ENCODE measurements at regions not wholly inside any gene's neighbourhood (a gene's known extent, or its start where the extent isn't known, plus 50 kb on each side); places are given as distances from the start of the nearest gene placed in this dataset.
A peak's percentile ranks its signal among the peaks of the same experiment; 100 is the strongest.

DNA sequence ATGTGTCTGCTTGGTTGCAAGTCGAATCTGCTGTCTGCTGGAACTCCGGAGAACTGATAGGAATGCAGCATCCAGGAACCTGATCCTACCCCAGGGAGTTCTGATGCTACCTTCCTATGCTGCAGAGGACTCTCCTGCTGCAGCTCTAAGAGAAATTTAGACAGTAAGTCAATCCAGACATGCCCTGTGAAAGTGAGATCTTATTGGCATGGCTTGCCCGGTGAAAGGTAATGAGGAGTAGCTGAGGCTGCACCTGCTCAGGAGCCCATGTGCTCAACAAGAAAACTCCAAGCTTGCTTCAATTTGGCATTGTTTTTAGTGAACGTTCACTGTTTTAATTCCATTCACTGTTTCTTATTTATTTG lies 217.3 kb upstream of the SERP2 start:
- no peak for DNase-seq

DNA sequence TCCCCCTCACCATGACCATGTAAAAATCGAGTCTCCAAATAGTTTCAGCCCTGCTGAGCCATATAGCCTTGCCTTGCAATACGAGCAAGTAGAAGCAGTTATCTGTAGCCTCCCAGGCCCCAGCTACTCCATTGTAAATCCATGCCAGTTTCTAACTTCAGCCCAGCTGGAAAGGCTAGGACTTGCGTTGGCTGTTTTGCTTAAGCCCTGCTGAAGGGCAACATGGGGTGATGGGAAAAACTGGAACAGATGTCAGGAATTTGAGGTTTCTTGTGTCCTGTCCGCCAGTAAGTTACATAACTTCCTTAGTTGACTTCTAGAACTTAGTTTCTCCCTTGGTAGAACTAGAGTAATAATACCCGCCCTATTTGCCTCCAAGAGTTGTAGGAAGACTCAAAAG lies 216.0 kb upstream of the SERP2 start:
- DNase-seq, result no peak

DNA sequence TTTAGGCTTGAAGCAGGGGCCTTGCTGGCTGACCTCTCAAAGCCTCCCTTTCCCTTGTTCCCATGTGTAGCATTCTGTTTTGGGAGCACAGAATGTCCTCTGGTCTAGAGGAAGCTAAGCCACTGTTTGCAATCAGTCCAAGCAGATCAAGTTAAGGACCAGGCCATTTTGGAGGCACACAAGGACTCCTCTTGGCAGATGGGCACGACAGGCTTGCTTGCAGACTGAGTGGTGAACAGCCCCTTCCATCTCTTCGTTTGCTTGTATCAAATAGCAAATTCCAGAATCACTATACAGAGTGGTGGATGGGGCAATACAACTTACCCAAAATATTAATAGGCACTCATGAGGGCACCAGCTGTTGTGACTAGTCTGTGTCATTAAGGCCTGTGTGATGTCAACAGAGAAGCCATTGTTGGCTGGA lies 215.5 kb upstream of the SERP2 start:
- DNase-seq, result no peak

DNA sequence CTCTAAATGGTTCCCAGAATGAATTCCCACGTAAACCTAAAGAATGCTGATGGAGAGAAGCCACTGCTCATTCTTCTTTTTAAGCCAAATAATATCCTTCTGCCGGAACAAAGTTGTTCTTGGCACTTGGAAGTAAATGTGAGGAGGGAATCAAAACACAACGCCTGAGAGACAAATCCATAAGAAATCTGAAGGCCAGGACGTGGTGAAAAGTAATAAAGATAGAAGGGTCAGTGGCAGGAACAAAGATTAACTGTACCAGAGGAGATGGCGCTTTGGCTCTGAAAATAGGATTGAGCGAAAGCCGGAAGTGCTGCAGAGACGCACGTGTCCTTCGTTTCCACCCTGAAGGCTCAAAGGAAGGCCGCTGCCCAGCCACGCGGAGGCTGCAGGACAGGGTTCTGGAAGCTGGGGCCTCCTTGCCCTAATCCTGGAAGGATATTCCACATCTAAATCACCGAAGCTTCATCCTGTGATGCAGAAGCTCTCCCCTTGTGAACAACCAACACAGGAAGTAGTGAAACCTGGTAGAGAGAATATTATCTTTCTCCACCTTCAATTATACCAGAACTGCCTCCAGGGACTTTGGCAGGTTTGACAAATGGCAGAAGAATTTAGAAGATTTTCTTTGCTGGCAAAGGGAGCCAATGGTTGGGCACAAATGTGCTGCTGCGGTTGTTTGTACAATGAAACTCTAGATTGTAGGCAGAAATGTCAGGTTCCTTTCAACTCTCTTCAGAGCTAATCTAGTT lies 214.6 kb upstream of the SERP2 start:
- no peak for DNase-seq

DNA sequence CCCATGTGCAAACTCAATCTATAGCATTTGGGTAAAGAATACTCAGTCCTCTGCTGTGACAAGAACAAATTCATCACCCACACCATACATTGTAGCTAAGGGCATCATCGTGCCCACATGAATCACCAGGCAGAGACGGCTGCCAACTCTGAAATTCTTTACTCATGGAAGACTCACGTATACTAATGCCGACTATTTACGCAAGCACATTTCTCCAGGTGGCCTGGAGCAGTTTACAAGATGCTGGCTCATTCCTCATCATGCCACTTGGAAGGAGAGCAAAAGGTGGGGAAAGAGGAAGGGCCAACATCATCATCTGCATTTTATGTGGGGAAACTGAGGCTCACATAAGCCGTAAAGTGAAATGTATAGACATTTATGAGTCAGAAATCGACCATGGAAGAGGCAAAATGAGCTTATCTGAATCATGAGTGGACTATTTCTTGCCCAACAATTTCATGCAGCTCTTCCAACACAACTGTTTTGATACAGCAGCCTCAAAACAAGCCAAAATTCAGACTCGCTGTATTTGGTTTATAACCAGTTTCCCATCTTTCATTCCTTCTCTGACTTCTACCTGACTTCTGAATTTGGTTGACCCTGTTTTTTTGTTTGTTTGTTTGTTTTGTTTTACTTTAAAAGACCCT lies 213.9 kb upstream of the SERP2 start:
- no peak for DNase-seq

DNA sequence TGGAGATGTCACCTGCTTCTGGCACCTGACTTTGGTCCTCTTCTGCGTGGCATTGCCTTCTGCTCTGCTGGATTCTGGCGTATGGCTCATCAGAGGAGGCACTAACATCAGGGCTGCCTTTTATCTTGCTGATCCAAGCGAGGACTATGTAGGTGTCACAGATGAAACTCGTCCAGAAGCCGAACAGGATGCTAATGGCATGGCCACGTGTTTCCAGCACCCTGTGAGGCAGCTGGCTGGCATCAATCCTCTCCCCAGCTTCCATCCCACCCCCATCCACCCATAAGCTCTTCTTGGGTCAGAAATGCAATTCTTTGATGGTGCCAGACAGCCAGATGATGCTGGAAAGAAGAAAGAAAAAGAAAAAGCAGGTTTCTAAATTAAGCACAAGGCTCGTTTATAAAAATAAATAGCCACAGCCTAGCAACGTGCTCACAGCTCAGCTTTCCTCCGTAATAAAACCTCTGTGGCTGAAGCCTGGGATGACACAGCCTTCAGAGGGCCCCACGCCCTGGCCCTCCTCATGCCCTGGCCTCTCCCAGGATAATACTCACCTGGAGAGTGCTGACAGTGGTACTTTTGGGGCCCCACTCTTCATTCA lies 212.9 kb upstream of the SERP2 start:
- DNase-seq, result no peak

DNA sequence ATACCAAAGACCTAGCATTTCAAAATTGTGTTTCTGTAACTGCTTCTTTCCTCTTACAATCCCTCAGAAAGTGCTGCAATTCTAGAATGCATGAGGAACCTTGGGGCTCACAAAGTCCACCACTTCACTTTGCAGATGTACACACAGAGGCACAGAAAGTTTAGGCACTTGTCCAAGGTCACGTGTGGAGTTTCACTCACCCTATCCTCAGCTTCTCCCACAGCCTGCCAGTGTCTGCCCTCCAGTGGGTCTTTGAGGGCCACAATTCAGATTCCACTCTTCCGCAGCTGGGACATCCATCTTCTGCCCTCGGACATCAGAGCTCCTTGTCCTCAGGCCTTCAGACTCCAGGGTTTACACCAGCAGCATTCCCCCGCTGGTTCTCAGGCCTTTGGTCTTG lies 210.5 kb upstream of the SERP2 start:
- DNase-seq, result no peak

DNA sequence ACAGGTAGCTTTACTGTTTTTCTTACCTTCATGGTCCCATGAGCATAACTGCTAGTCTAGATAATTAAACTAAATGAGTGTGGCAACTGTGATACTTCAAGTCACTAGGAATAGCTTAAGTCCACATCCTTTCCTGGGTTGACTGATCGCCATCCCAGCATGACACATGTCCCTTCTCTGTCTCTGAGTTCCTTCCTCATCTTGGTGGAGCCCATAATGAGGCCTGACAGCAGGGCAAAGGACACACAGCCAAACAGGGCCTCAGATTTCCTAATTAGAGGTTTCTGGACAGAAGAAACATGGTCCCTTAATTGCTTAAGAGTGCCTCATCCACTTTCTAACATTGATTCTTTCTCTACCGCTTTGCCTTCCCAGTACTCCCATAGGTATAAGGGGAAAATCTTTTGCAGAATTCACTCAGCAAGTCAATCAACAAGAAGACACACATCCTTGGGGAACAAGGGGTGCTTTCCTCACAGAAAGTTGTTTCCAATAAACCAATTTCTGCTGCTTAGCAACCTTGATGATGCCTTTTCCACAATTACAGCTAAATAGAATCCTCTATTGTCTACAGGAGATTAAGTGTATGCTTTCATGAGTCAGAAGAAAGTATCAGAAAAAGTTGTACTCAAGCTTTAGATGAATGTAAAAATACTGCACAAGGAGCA lies 208.3 kb upstream of the SERP2 start:
- peak; percentile 18 to 47 for DNase-seq

DNA sequence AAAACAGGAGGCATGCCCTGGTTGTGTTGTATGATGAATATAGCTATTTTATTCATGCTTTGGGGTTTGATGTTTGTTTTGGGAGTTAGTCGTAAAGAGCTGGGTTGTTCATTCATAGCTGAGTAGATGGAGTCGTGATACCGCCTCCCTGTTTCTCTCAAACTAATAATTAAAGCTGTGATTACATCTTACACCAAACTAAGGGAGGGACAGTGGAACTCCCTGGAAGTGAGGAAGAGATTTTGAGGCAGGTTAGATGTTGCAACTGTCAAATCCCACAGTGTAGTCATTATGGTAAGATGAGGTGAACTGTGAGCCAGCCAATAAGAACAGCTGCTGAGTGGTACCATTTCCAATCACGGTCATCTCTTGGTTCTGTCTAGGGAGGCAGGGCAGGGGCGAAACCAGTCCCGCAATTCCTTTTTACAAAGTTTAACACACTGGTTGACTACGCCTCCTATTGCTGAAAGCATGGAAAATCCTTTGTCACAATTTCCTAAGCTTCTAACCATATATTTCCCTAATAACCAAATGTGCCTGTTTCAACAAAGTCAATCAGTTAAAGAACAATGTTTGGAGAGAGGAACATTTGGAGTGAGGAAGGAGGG lies 207.6 kb upstream of the SERP2 start:
- no peak for DNase-seq

DNA sequence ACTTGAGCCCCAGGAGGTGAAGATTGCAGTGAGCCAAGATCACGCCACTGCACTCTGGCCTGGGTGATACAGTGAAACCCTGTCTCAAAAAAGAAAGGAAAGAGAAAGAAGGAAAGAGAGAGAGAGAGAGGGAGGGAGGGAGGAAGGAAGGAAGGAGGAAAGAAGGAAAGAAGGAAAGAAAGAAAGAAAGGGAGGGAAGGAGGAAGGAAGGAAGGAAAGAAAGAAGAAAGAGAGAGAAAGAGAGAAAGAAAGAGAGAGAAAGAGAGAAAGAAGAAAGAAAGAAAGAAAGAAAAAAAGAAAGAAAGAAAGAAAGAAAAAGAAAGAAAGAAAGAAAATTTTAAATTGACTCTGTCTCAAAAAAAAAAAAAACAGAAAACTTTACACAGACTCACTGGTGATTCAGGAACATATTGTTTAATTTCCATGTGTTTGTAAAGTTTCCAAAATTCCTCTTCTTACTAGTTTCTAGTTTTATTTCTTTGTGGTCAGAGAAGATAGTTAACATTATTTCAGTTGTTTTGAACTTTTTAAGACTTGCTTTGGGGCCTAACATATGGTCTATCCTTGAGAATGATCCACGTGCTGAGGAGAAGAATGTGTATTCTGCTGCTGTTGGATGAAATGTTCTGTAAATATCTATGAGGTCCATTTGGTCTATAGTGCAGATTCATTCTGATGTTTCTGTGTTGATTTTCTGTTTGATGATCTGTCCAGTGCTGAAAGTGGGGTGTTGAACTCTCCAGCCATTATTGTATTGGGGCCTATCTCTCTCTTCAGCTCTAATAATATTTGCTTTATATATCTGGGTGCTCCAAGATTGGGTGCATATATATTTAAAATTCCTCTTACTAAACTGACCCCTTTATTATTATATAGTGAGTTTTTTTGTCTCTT lies 204.4 kb upstream of the SERP2 start:
- DNase-seq, result no peak

DNA sequence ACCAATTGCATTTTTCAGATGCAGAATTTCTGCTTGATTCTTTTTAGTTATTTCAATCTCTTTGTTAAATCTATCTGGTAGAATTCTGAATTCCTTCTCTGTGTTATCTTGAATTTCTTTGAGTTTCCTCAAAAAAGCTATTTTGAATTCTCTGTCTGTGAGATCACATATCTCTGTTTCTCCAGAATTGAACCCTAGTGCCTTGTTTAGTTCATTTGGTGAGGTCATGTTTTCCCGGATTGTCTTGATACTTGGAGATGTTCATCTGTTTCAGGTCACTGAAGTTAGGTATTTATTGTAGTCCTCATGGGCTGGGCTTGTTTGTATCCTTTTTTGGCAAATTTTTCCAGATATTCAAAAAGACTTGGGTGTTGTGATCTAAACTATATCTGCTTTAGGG lies 202.9 kb upstream of the SERP2 start:
- no peak for DNase-seq

DNA sequence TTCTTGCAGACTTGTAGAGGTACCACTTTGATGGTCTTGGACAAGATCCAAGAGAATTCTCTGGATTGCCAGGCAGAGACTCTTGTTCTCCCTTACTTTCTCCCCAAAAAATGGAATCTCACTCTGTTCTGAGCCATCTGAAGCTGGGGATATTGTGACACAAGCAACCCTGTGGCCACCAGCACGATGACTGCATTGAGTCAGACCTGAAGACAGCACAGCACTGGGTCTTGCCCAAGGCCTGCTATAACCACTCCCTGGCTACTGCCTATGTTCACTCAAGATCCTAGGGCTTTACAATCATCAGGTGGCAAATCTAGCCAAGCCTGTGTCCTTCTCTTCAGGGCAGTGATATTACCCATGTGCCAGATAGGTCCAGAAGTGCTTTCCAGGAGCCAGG lies 202.5 kb upstream of the SERP2 start:
- DNase-seq, result peak in 1 of 2 donors; percentile 38

DNA sequence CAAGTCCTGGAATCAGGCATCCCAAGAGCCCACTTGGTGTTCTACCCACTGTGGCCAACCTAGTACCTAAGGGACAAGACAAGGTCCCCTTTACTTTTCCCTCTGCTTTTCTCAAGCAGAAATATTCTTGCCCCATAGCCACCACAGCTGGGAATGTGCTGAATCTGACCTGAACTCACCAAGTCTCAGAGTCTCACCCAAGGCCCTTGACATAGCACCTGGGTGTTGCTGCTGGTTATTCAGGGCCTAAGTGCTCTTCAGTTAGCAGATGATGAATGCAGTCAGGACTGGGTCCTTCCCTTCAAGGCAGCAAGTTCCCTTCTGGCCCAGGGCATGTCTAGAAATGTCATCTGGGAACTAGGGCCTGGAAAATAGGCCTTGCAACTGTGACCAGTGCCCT lies 201.8 kb upstream of the SERP2 start:
- no peak for DNase-seq

DNA sequence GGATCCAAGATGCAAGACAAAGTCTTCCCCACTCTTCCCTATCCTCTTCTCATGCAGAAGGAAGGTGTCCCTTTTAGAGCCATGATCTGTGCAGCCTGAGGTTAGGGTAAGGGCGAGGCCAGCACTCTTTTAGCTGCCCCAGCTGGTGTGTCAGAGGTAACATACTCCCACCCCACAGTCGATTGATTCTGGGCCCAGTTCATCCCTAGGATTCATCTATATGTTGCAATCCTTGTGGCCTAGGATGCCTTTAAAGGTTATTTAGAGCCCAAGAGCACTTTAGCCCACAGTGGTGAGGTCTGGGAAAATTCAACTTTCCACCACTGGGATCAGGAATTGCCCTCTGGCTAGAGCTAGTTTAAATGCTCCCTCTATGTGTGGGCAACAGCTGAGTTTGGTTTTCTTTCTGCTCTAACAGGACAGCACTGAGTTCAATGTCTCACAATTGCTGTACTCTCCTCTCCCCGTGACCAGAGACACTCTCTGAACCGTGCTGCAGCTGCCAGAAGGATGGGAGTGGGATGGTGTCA lies 201.3 kb upstream of the SERP2 start:
- no peak for DNase-seq

DNA sequence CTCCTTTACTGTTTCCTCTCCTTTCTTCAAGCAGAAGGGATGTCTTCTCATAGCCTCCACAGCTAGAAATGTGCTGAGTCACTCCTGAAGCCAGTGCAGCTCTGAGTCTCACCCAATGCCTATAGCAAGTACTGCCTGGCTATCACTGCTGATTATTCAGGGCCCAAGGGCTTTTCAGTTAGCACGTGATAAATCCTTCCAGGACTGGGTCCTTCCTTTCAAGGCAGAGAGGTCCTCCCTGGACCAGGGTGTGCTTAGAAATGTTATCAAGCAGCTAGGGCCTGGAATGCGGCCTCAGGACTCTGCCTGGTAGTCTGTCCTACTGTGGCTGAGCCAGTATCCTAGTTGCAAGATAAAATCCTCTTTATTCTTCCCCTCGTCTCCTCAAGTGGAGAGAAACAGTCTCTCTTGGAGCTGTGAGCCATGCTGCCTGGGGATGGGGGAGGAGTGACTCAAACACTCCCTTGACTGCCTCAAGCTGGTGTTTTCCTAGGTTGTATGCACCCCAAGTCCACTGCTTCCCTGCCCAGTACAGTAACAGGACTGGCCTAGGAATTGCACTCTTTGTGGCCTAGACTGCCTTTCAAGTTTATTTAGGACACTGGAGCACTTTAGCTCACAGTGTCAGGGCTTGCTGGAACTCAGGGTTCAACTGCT lies 198.7 kb upstream of the SERP2 start:
- peak in 1 of 2 donors; percentile 11 for DNase-seq

DNA sequence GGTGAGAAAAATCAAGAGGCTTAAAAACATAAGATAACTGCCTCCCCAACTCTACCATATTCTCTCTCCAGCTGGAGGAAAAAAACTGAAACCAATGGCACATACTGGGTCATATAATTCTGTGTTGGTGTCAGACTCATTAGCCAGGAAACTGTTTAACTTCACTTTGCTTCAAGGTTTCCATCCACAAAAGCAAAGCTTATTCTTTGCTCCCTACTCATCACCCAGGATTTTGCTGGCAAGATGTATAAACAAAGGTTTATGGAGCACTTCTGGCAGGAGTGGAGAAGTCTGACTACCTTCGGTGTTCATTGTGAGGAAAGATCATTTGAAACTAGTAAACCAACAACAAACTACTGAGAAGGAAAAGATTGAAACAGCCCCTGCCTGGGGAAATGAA lies 197.5 kb upstream of the SERP2 start:
- DNase-seq, result no peak

DNA sequence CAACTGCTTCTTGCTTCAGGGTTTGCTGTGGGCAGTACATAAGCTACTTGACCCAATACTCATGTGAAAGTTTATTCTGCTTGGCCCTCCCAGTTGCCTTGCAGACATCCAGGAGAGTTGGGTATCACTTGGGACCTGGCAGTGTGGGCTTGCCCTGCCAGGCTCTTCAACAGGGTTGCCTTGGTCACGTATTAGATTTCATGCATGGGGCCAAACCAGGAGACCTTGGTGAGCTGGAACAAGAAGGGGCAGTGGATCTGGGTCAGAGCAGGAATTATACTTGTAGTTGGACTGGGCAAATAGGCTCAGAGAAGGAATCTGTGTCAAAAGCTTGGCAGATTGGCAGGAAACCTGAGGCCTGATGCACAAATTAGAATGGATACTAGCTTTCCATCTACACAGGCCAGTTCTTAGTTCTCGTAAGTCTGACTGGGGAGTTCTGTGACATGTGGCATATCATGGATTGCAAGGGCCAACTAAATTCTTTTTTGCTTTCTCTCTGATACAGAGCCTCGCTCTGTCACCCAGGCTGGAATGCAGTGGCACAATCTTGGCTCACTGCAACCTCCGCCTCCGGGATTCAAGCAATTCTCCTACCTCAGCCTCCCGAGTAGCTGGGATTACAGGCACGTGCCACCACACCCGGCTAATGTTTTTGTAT lies 192.6 kb upstream of the SERP2 start:
- DNase-seq, result no peak

DNA sequence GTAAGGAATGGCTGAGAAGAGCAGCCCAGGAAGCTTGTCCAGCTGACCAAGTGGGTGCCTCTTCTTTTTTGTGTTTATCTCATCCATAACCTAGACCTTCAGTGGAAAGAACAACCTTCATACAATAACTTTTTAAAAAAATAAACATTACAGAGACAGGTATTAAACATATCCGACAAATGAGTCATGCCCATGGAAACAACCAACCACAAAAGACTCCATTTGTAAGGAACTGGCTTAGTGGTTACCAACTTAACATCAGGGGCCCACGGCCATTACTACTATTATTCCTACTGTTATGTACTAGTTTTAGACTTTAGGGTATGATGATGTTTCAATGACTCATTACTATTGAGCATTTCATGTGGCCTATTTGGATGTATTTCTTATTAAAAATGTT lies 191.7 kb upstream of the SERP2 start:
- no peak for DNase-seq

DNA sequence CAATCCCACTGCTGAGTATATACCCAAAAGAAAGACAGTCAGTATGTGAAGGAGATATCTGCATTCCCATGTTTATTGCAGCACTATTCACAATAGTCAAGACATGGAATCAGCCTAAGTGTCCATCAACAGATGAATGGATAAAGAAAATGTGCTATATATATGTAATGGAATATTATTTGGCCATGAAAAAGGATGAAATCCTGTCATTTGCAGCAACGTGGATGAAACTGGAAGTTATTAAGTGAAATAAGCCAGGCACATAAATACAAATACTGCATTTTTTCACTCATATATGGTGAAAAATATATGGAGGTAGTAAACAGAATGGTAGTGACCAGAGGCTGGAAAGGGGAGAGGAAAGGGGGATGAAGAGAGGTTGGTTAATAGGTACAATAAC lies 188.9 kb upstream of the SERP2 start:
- DNase-seq, result no peak

DNA sequence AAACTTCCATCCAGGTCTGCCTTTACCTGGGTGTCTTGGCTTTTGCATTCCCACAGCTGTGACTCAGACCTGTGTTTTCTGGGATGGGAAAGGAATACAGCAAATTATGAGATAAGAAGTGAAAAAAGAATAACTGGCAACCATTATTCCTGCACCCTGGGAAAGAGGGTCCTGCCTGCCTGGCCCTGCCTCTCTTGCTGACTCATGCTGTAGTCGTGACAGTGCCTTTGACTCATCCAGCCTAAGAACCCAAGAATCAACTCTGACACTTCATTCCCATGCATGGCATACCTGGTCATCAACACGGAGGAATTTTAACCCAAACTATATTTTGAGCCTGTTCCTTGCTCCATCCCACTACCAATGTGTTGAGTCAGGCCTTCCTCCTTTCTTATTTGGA lies 185.4 kb upstream of the SERP2 start:
- DNase-seq, result no peak

DNA sequence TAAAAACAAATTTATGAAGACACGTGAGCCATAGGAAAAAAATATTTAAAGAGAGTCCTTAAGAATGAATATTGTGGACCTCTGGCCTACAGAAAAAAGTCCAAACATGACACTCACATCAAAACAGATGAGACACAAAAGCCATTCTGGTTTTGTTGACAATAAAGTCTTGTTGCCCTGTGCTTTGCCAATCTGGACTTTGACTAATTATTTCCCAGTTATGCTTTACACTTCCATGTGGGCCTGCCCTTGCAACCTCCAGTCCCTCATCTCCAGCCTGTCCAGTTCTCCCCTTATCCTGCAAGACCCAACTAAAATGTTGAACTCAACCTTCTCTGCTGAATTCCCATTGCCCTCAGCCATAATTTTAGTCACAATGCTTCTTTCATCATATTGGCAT lies 184.5 kb upstream of the SERP2 start:
- DNase-seq, result no peak

Measured in inflammatory macrophage treated with lipopolysaccharide for 1 hour (primary cell).